ACC112 (cell line): ENCODE measurements at regions not wholly inside any gene's neighbourhood (a gene's known extent, or its start where the extent isn't known, plus 50 kb on each side); places are given as distances from the start of the nearest gene placed in this dataset.

Source experiments
- H2AFZ ChIP-seq: fragments of 200-600 bp; sonication (generic); one replicate; pipeline ENCODE4 v1.6.0; 2017; ENCODE audit warnings: antibody characterized with exemption, low read length; ENCODE audit not compliant: unreplicated experiment
- H3K27ac ChIP-seq: fragments of 200-600 bp; sonication (generic); 2 replicates; pipeline ENCODE4 v1.5.1; 2014; ENCODE audit warnings: low read depth, mild to moderate bottlenecking, antibody characterized with exemption, low read length, moderate library complexity
- H3K27me3 ChIP-seq: fragments of 200-600 bp; sonication (generic); 2 replicates; pipeline ENCODE4 v1.6.1; 2014; ENCODE audit warnings: mild to moderate bottlenecking, antibody characterized with exemption, low read length, moderate library complexity, mixed read lengths; ENCODE audit not compliant: insufficient read depth
- H3K36me3 ChIP-seq: fragments of 200-600 bp; sonication (generic); 2 replicates; pipeline ENCODE4 v1.6.1; 2016; ENCODE audit warnings: mild to moderate bottlenecking, antibody characterized with exemption, low read length, moderate library complexity, mixed read lengths; ENCODE audit not compliant: insufficient read depth
- H3K4me1 ChIP-seq: fragments of 200-600 bp; sonication (generic); one replicate; pipeline ENCODE4 v1.6.1; 2016; ENCODE audit warnings: low read length, mixed read lengths; ENCODE audit not compliant: insufficient read depth, unreplicated experiment, control insufficient read depth
- H3K4me3 ChIP-seq: fragments of 200-600 bp; sonication (generic); 2 replicates; pipeline ENCODE4 v1.5.1; 2014; ENCODE audit warnings: mild to moderate bottlenecking, low read depth, low read length
- H3K79me2 ChIP-seq: fragments of 200-600 bp; sonication (generic); one replicate; pipeline ENCODE4 v1.6.0; 2016; ENCODE audit warnings: low read length; ENCODE audit not compliant: control insufficient read depth, unreplicated experiment, insufficient read depth

GRCh38 chr2:148592791-148593190, 51.8 kb upstream of the EPC2 start:
- Histone ChIP-seq H3K27ac (no peak overlapping the region), H2AFZ (no peak overlapping the region), H3K79me2 (no peaks in the 10 kb centered on the region), H3K27me3 (peaks cover 6% of the 10 kb centered on the region; the same call in 1 of the 2 replicates), H3K4me1 (no peaks in the 10 kb centered on the region), H3K36me3 (no peaks in the 10 kb centered on the region), H3K4me3 (no peak overlapping the region)

GRCh38 chr2:148593421-148593820, 51.1 kb upstream of the EPC2 start:
- H3K4me1 ChIP-seq, result no peaks in the 10 kb centered on the region
- H3K36me3 ChIP-seq, result no peaks in the 10 kb centered on the region
- H3K27me3 ChIP-seq, result peaks cover 11% of the 10 kb centered on the region; the same call in 1 of the 2 replicates
- H3K4me3 ChIP-seq, result no peak overlapping the region
- H3K79me2 ChIP-seq, result no peaks in the 10 kb centered on the region
- H3K27ac ChIP-seq, result no peak overlapping the region
- H2AFZ ChIP-seq, result no peak overlapping the region

GRCh38 chr2:148594216-148594615, 50.3 kb upstream of the EPC2 start:
- Histone ChIP-seq H2AFZ (no peak overlapping the region), H3K36me3 (no peaks in the 10 kb centered on the region)

More at GRCh38 chr2:148594216-148594615, 50.3 kb upstream of the EPC2 start:
- Histone ChIP-seq H3K4me3 (no peak overlapping the region), H3K27ac (no peak overlapping the region), H3K4me1 (no peaks in the 10 kb centered on the region), H3K79me2 (no peaks in the 10 kb centered on the region), H3K27me3 (peaks cover 14% of the 10 kb centered on the region)
